ENCODE measurements at regions not wholly inside any gene's neighbourhood (a gene's known extent, or its start where the extent isn't known, plus 50 kb on each side); places are given as distances from the start of the nearest gene placed in this dataset.
A peak's percentile ranks its signal among the peaks of the same experiment; 100 is the strongest.

- no peak overlapping the region for H3K4me3 ChIP-seq (ENCODE audit: low read length)
- TF ChIP-seq CTCF (conservative IDR thresholded peaks at IDR 0.05; ENCODE audit: low read length): no peak
- no peak for DNase-seq (ENCODE audit: low read depth)
Observed at GRCh38 chr13:33917190-33917589, 99.2 kb downstream of the RFC3 start.

GRCh38 chr13:33918199-33918932 lies 100.4 kb downstream of the RFC3 start:
- H3K4me3 ChIP-seq (ENCODE audit: low read length): no peak overlapping the region
- DNase-seq (ENCODE audit: low read depth): peak; percentile 86
- TF ChIP-seq CTCF (conservative IDR thresholded peaks at IDR 0.05; ENCODE audit: low read length): 0 out of 2 replicates have a peak, but pooled peaks have one; percentile 8

GRCh38 chr13:33919120-33919519 lies 101.2 kb downstream of the RFC3 start:
- peak; percentile 5 for DNase-seq (ENCODE audit: low read depth)
- no peak for TF ChIP-seq CTCF (conservative IDR thresholded peaks at IDR 0.05; ENCODE audit: low read length)
- H3K4me3 ChIP-seq (ENCODE audit: low read length): no peak overlapping the region

GRCh38 chr13:33925563-33925962 lies 107.6 kb downstream of the RFC3 start:
- DNase-seq (ENCODE audit: low read depth): no peak
- H3K4me3 ChIP-seq (ENCODE audit: low read length): no peak overlapping the region
- no peak for TF ChIP-seq CTCF (conservative IDR thresholded peaks at IDR 0.05; ENCODE audit: low read length)

GRCh38 chr13:33927315-33927714 lies 109.4 kb downstream of the RFC3 start:
- TF ChIP-seq CTCF (conservative IDR thresholded peaks at IDR 0.05; ENCODE audit: low read length): no peak
- DNase-seq (ENCODE audit: low read depth): peak; percentile 81
- H3K4me3 ChIP-seq (ENCODE audit: low read length): no peak overlapping the region

- DNase-seq (ENCODE audit: low read depth): peak; percentile 58
- TF ChIP-seq CTCF (conservative IDR thresholded peaks at IDR 0.05; ENCODE audit: low read length): peak; percentile 65
- H3K4me3 ChIP-seq (ENCODE audit: low read length): no peak overlapping the region
Observed at GRCh38 chr13:33931397-33932311, 113.7 kb downstream of the RFC3 start.

Data from AG10803 (cell line).